Smooth muscle cell (in vitro differentiated cells): ENCODE measurements at regions not wholly inside any gene's neighbourhood (a gene's known extent, or its start where the extent isn't known, plus 50 kb on each side); places are given as distances from the start of the nearest gene placed in this dataset.

Experiments used
- DNase-seq: peaks from one replicate; lab custom pipeline; 2025; ENCODE audit not compliant: unreplicated experiment; lab: John Stamatoyannopoulos, UW
- H2AFZ ChIP-seq: fragments of 200-600 bp; sonication (generic); 2 replicates; pipeline ENCODE4 v1.6.0; 2016; ENCODE audit warnings: antibody characterized with exemption, low read depth, mild to moderate bottlenecking
- H3F3A ChIP-seq: fragments of 200-600 bp; sonication (generic); 2 replicates; pipeline ENCODE4 v1.6.0; 2017; ENCODE audit warnings: antibody characterized with exemption, low read depth
- H3K27ac ChIP-seq: fragments of 200-600 bp; sonication (generic); 2 replicates; pipeline ENCODE4 v1.5.1; 2016; ENCODE audit warnings: low read depth, mild to moderate bottlenecking
- H3K27me3 ChIP-seq: fragments of 200-600 bp; sonication (generic); 2 replicates; pipeline ENCODE4 v1.6.1; 2016; ENCODE audit warnings: low read depth, mild to moderate bottlenecking
- H3K36me3 ChIP-seq: fragments of 200-600 bp; sonication (generic); 2 replicates; pipeline ENCODE4 v1.5.1; 2016; ENCODE audit warnings: low read depth
- H3K4me1 ChIP-seq: fragments of 200-600 bp; sonication (generic); 2 replicates; pipeline ENCODE4 v1.5.1; 2016; ENCODE audit warnings: low read depth
- H3K4me2 ChIP-seq: fragments of 200-600 bp; sonication (generic); 2 replicates; pipeline ENCODE4 v1.6.0; 2016; ENCODE audit warnings: mild to moderate bottlenecking
- H3K4me3 ChIP-seq: fragments of 200-600 bp; sonication (generic); 2 replicates; pipeline ENCODE4 v1.5.1; 2016; ENCODE audit warnings: mild to moderate bottlenecking
- H3K79me2 ChIP-seq: fragments of 200-600 bp; sonication (generic); 2 replicates; pipeline ENCODE4 v1.6.0; 2016; ENCODE audit warnings: low read depth, mild to moderate bottlenecking
- H3K9ac ChIP-seq: fragments of 200-600 bp; sonication (generic); 2 replicates; pipeline ENCODE4 v1.6.0; 2016; ENCODE audit warnings: low read depth
- H3K9me3 ChIP-seq: fragments of 200-600 bp; sonication (generic); replicated peaks from 2 replicates; pipeline ENCODE4 v1.5.1; 2016; ENCODE audit warnings: low read depth
- H4K20me1 ChIP-seq: fragments of 200-600 bp; sonication (generic); 2 replicates; pipeline ENCODE4 v1.6.0; 2016; ENCODE audit warnings: low read depth
- CTCF ChIP-seq: fragments of 200-600 bp; sonication (generic); IDR thresholded peaks from 2 replicates; pipeline ENCODE4 v1.5.1; 2017; ENCODE audit warnings: borderline replicate concordance, mild to moderate bottlenecking, antibody characterized with exemption; ENCODE audit not compliant: insufficient read depth, poor library complexity, severe bottlenecking
- WGBS: methylation state at CpG from one replicate; pipeline ENCODE4 v1.1.7; 2016; ENCODE audit warnings: low lambda C conversion rate; 5-methylcytosine and 5-hydroxymethylcytosine counted together

- Histone ChIP-seq H3K27ac (no peak overlapping the region), H4K20me1 (no peaks in the 10 kb centered on the region), H3K9me3 (no peaks in the 10 kb centered on the region), H3K4me3 (no peak overlapping the region), H3K4me2 (no peak overlapping the region), H2AFZ (no peak overlapping the region), H3K4me1 (no peaks in the 10 kb centered on the region), H3K36me3 (no peaks in the 10 kb centered on the region), H3K79me2 (no peaks in the 10 kb centered on the region), H3F3A (no peaks in the 10 kb centered on the region), H3K9ac (no peak overlapping the region), H3K27me3 (no peaks in the 10 kb centered on the region)
- 96% methylated on average over 4 of the region's 4 CpGs for WGBS
- no peak for TF ChIP-seq CTCF
- no peak for DNase-seq
These were observed 86.2 kb upstream of the DCD start for GRCh38 chr12:54734196-54734950.

GRCh38 chr12:54725233-54725843, 77.2 kb upstream of the DCD start:
- no peak overlapping the region for H3K27ac ChIP-seq
- no peak overlapping the region for H2AFZ ChIP-seq
- H3K79me2 ChIP-seq, result no peaks in the 10 kb centered on the region
- H3F3A ChIP-seq, result no peaks in the 10 kb centered on the region
- no peaks in the 10 kb centered on the region for H3K9me3 ChIP-seq
- H3K4me2 ChIP-seq, result no peak overlapping the region
- no peaks in the 10 kb centered on the region for H4K20me1 ChIP-seq
- H3K4me3 ChIP-seq, result no peak overlapping the region
- WGBS, result 56% methylated on average over 5 of the region's 5 CpGs
- H3K27me3 ChIP-seq, result no peaks in the 10 kb centered on the region
- no peaks in the 10 kb centered on the region for H3K36me3 ChIP-seq
- H3K4me1 ChIP-seq, result no peaks in the 10 kb centered on the region
- H3K9ac ChIP-seq, result no peak overlapping the region
- peak; percentile 29 for TF ChIP-seq CTCF
- no peak for DNase-seq

- Histone ChIP-seq H2AFZ (no peak overlapping the region), H3K27me3 (no peaks in the 10 kb centered on the region), H3K4me3 (no peak overlapping the region), H3K79me2 (no peaks in the 10 kb centered on the region), H3K4me2 (no peak overlapping the region), H3K9ac (no peak overlapping the region), H3K27ac (no peak overlapping the region), H4K20me1 (no peaks in the 10 kb centered on the region), H3F3A (no peaks in the 10 kb centered on the region), H3K36me3 (no peaks in the 10 kb centered on the region), H3K9me3 (no peaks in the 10 kb centered on the region), H3K4me1 (no peaks in the 10 kb centered on the region)
- TF ChIP-seq CTCF, result peak; percentile 45
- WGBS, result 84% methylated on average over 5 of the region's 5 CpGs
- DNase-seq, result no peak
These were observed 75.5 kb upstream of the DCD start for GRCh38 chr12:54723379-54724256.
